ENCODE measurements at regions not wholly inside any gene's neighbourhood (a gene's known extent, or its start where the extent isn't known, plus 50 kb on each side); places are given as distances from the start of the nearest gene placed in this dataset.

DNA sequence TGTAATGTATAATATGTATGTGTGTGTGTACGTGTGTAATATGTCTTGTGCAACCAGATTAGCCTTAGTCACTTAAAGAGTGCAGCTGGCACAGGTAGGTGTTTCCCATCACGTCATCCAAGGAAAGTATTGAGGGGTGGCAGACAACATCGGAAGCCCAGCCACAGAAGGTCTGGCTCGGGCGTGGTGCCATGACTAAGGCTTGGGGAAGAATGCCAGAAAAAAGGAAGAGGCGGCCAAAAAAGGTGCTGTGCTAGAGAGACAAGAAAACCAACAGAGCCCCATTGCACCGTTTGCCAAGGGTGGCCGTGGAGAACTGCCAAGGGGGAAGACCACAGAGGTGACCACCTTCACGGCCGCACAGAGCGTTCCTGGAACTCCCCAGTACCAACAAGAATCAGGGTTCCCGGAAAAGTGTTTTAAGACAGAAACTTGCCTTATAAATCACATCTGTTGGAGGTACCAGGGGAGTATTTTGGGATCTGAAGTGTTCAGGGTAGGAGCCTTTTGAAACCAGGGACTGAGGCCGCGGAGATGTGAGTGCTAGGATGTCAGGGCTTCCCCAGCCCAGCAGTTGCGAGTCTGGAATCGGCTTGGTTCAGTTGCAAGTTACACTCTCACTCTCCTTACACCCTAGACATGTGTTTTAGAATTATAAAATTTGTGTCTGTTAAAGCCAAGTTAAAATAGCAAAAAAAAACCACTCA, 131.2 kb upstream of the DYRK2 start:
- TF ChIP-seq OSR1 (CRISPR knock-in tag; IDR thresholded peaks at IDR 0.05) (no peak), ZC3H10 (CRISPR knock-in tag; IDR thresholded peaks at IDR 0.05) (no peak), TOX (CRISPR knock-in tag; IDR thresholded peaks at IDR 0.05; ENCODE audit: borderline replicate concordance) (no peak), ISL1 (CRISPR knock-in tag; IDR thresholded peaks at IDR 0.05) (no peak), ZNF8 (CRISPR knock-in tag; IDR thresholded peaks at IDR 0.05) (no peak), GLIS3 (CRISPR knock-in tag; IDR thresholded peaks at IDR 0.05) (no peak), RARB (CRISPR knock-in tag; IDR thresholded peaks at IDR 0.05) (no peak)
- TF ChIP-seq, protein P1, sequence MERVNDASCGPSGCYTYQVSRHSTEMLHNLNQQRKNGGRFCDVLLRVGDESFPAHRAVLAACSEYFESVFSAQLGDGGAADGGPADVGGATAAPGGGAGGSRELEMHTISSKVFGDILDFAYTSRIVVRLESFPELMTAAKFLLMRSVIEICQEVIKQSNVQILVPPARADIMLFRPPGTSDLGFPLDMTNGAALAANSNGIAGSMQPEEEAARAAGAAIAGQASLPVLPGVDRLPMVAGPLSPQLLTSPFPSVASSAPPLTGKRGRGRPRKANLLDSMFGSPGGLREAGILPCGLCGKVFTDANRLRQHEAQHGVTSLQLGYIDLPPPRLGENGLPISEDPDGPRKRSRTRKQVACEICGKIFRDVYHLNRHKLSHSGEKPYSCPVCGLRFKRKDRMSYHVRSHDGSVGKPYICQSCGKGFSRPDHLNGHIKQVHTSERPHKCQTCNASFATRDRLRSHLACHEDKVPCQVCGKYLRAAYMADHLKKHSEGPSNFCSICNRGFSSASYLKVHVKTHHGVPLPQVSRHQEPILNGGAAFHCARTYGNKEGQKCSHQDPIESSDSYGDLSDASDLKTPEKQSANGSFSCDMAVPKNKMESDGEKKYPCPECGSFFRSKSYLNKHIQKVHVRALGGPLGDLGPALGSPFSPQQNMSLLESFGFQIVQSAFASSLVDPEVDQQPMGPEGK (CRISPR knock-in tag; IDR thresholded peaks at IDR 0.05; ENCODE audit: borderline replicate concordance): no peak
- TF ChIP-seq, protein P2, sequence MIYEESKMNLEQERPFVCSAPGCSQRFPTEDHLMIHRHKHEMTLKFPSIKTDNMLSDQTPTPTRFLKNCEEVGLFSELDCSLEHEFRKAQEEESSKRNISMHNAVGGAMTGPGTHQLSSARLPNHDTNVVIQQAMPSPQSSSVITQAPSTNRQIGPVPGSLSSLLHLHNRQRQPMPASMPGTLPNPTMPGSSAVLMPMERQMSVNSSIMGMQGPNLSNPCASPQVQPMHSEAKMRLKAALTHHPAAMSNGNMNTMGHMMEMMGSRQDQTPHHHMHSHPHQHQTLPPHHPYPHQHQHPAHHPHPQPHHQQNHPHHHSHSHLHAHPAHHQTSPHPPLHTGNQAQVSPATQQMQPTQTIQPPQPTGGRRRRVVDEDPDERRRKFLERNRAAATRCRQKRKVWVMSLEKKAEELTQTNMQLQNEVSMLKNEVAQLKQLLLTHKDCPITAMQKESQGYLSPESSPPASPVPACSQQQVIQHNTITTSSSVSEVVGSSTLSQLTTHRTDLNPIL (CRISPR knock-in tag; IDR thresholded peaks at IDR 0.05; ENCODE audit: low read depth): no peak
- TF ChIP-seq, protein P3, sequence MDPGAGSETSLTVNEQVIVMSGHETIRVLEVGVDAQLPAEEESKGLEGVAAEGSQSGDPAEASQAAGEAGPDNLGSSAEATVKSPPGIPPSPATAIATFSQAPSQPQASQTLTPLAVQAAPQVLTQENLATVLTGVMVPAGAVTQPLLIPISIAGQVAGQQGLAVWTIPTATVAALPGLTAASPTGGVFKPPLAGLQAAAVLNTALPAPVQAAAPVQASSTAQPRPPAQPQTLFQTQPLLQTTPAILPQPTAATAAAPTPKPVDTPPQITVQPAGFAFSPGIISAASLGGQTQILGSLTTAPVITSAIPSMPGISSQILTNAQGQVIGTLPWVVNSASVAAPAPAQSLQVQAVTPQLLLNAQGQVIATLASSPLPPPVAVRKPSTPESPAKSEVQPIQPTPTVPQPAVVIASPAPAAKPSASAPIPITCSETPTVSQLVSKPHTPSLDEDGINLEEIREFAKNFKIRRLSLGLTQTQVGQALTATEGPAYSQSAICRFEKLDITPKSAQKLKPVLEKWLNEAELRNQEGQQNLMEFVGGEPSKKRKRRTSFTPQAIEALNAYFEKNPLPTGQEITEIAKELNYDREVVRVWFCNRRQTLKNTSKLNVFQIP (CRISPR knock-in tag; IDR thresholded peaks at IDR 0.05; ENCODE audit: borderline replicate concordance, low read depth): no peak

Measured in SK-N-SH treated with all-trans-retinoic acid at 6 μM for 48 hours (cell line).